Breast epithelium (tissue), 4 donors: ENCODE measurements at regions not wholly inside any gene's neighbourhood (a gene's known extent, or its start where the extent isn't known, plus 50 kb on each side); places are given as distances from the start of the nearest gene placed in this dataset.

Experiments
- DNase-seq, 2 donors: peaks; one replicate each; pipeline ENCODE4 v3.0.0-alpha.2; 2019; ENCODE audit warnings: low spot score in 2 of 2
- H3K27ac ChIP-seq, 2 donors: fragments of 200-600 bp; sonication (generic) in 1 of 2; one replicate each; pipeline ENCODE4 v1.5.1; 2016 to 2019; ENCODE audit warnings: mild to moderate bottlenecking in 1 of 2
- H3K27me3 ChIP-seq, 2 donors: fragments of 200-600 bp; sonication (generic) in 1 of 2; one replicate each; pipeline versions ENCODE4 v1.5.1 to v1.6.0; 2017 to 2019; ENCODE audit warnings: control low read depth in 1 of 2, mild to moderate bottlenecking in 1 of 2
- H3K36me3 ChIP-seq: fragments of 200-600 bp; one replicate; pipeline ENCODE4 v1.5.1; 2019
- H3K4me1 ChIP-seq, 2 donors: fragments of 200-600 bp; sonication (generic); one replicate each; pipeline ENCODE4 v1.5.1; 2016 to 2019; ENCODE audit warnings: control low read depth in 1 of 2
- H3K4me3 ChIP-seq, 3 donors: fragments of 200-600 bp; sonication (generic); 1 replicate in 2 of 3; 2 replicates in 1 of 3; pipeline ENCODE4 v1.5.1; 2016 to 2019; ENCODE audit warnings: mild to moderate bottlenecking in 3 of 3, moderate library complexity in 2 of 3
- H3K9me3 ChIP-seq, 2 donors: fragments of 200-600 bp; sonication (generic) in 1 of 2; one replicate each; pipeline ENCODE4 v1.5.1; 2016 to 2019; ENCODE audit warnings: control low read depth in 1 of 2
- CTCF ChIP-seq, 3 donors: fragments of 450-650 bp; IDR thresholded peaks; one replicate each; pipeline ENCODE4 v1.5.1; 2016 to 2017; ENCODE audit warnings: antibody characterized with exemption in 3 of 3, mild to moderate bottlenecking in 3 of 3, moderate library complexity in 3 of 3
- POLR2A ChIP-seq: fragments of 450-650 bp; IDR thresholded peaks from one replicate; pipeline ENCODE4 v1.6.1; 2016; ENCODE audit warnings: antibody characterized with exemption, mild to moderate bottlenecking, moderate library complexity
- POLR2AphosphoS5 ChIP-seq, 3 donors: sonication (generic); formaldehyde crosslinking; IDR thresholded peaks; one replicate each; pipeline ENCODE4 v1.6.1; 2017; ENCODE audit warnings: antibody characterized with exemption in 3 of 3
- intact Hi-C: fragments of 100-400 bp; cut with DNase I; formaldehyde crosslinking; loops from one replicate; pipeline ENCODE4 v1.15.1; 2023; ENCODE audit warnings: low total_unique reads

GRCh38 chr2:238704471-238705225 is 143.2 kb upstream of the TWIST2 start:
- no peak for TF ChIP-seq CTCF (IDR thresholded peaks at IDR 0.05)
- no peak for TF ChIP-seq POLR2AphosphoS5 (IDR thresholded peaks at IDR 0.05)
- no peak for TF ChIP-seq POLR2A
- intact Hi-C loops, result no loop called here
- no peak overlapping the region for H3K27ac ChIP-seq
- H3K27me3 ChIP-seq, result no peaks in the 10 kb centered on the region
- no peaks in the 10 kb centered on the region for H3K36me3 ChIP-seq
- DNase-seq, result peak in 1 of 2 donors; percentile 13
- H3K4me1 ChIP-seq, result no peaks in the 10 kb centered on the region
- no peaks in the 10 kb centered on the region for H3K9me3 ChIP-seq
- H3K4me3 ChIP-seq, result no peak overlapping the region

- Histone ChIP-seq H3K4me3 (no peak overlapping the region), H3K9me3 (no peaks in the 10 kb centered on the region), H3K27ac (no peak overlapping the region), H3K36me3 (no peaks in the 10 kb centered on the region), H3K4me1 (no peaks in the 10 kb centered on the region), H3K27me3 (no peaks in the 10 kb centered on the region)
- no peak for TF ChIP-seq POLR2AphosphoS5 (IDR thresholded peaks at IDR 0.05)
- TF ChIP-seq POLR2A, result no peak
- no peak for TF ChIP-seq CTCF (IDR thresholded peaks at IDR 0.05)
- intact Hi-C loops, result no loop called here
- DNase-seq, result peak in 1 of 2 donors; percentile 9
Observed at GRCh38 chr2:238706163-238706562, 141.7 kb upstream of the TWIST2 start.

GRCh38 chr2:238706673-238707072 is 141.2 kb upstream of the TWIST2 start:
- no peak overlapping the region for H3K27ac ChIP-seq

GRCh38 chr2:238709325-238710025 is 138.4 kb upstream of the TWIST2 start:
- Histone ChIP-seq H3K4me3 (no peak overlapping the region), H3K27me3 (no peaks in the 10 kb centered on the region), H3K36me3 (no peaks in the 10 kb centered on the region), H3K9me3 (no peaks in the 10 kb centered on the region), H3K4me1 (no peaks in the 10 kb centered on the region), H3K27ac (no peak overlapping the region)
- peak in 1 of 2 donors; percentile 8 for DNase-seq
- intact Hi-C loops, result no loop called here
- no peak for TF ChIP-seq POLR2A
- no peak for TF ChIP-seq CTCF (IDR thresholded peaks at IDR 0.05)
- TF ChIP-seq POLR2AphosphoS5 (IDR thresholded peaks at IDR 0.05), result no peak

More at GRCh38 chr2:238706673-238707072, 141.2 kb upstream of the TWIST2 start:
- DNase-seq, result peak in 1 of 2 donors; percentile 24
- H3K4me3 ChIP-seq, result no peak overlapping the region
- no peaks in the 10 kb centered on the region for H3K4me1 ChIP-seq
- H3K36me3 ChIP-seq, result no peaks in the 10 kb centered on the region
- TF ChIP-seq POLR2AphosphoS5 (IDR thresholded peaks at IDR 0.05), result no peak
- TF ChIP-seq CTCF (IDR thresholded peaks at IDR 0.05), result peak in 2 of 3 donors; percentile 20
- intact Hi-C loops, result no loop called here
- no peaks in the 10 kb centered on the region for H3K9me3 ChIP-seq
- no peaks in the 10 kb centered on the region for H3K27me3 ChIP-seq
